MG63 (cell line): ENCODE measurements at regions not wholly inside any gene's neighbourhood (a gene's known extent, or its start where the extent isn't known, plus 50 kb on each side); places are given as distances from the start of the nearest gene placed in this dataset.

Source experiments
- DNase-seq: peaks from one replicate; pipeline ENCODE4 v3.0.0-alpha.2; 2020
- H3K27me3 ChIP-seq: fragments of 250-450 bp; sonication (Bioruptor Pico); 2 replicates; pipeline ENCODE4 v1.5.1; 2020; ENCODE audit warnings: mild to moderate bottlenecking, moderate library complexity
- H3K36me3 ChIP-seq: fragments of 250-450 bp; sonication (Bioruptor Pico); 2 replicates; pipeline ENCODE4 v1.5.1; 2020; ENCODE audit warnings: mild to moderate bottlenecking, moderate library complexity
- H3K4me3 ChIP-seq: fragments of 250-450 bp; sonication (Bioruptor Pico); 2 replicates; pipeline ENCODE4 v1.5.1; 2020; ENCODE audit warnings: mild to moderate bottlenecking, moderate library complexity
- H3K9me3 ChIP-seq: fragments of 250-450 bp; sonication (Bioruptor Pico); 2 replicates; pipeline ENCODE4 v1.5.1; 2020; ENCODE audit warnings: mild to moderate bottlenecking, moderate library complexity

GRCh38 chr2:47272031-47272864, 95.9 kb upstream of the CALM2 start:
- Histone ChIP-seq H3K9me3 (no peaks in the 10 kb centered on the region), H3K4me3 (peak overlapping the region; percentile 5; the same call in 1 of the 2 replicates), H3K36me3 (no peaks in the 10 kb centered on the region), H3K27me3 (no peaks in the 10 kb centered on the region)
- DNase-seq = peak; percentile 77

DNA sequence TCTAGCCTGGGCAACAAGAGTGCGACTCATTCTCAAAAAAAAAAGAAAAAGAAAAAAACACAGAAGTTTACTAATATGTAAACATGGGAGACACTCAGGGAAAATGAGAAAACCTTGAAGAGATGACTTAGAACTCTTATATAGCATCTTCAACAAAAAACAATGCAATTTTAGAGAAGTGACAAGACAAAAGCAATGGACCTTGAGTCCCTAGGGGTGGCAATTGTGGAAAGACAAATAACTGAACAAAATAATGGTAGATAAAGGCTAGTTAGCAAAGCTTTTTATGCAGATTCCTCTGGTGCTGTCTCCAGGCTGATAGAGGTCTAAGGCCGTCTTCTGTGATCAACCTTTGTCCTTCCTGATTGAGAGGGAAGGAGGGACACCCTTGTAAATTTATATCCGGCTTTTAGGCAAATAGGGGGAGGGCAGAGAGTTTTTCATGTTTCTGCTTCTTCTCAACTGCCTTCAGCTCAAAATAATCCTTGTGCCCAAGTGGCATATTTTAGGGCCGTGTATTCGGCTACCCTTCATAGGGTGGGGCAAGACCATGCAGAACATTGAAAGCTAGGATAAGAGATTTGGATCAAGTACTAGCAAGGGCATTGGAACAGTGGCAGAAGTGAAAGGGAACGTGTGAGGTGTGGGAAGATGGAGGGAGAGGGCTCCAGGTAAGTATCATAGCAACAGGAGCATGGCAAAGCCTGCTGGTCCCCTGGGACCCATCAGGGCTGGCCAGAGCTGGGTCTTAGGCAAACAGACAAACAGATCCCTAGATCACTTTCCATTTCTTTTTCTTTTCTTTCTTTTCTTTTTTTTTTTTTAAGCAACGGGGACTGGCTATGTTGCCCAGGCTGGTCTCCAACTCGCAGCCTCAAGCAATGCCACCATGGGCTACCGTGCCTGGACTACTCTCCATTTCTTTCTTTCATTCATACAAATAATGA, 95.0 kb upstream of the CALM2 start:
- Histone ChIP-seq H3K27me3 (no peaks in the 10 kb centered on the region), H3K9me3 (no peaks in the 10 kb centered on the region), H3K36me3 (no peaks in the 10 kb centered on the region), H3K4me3 (no peak overlapping the region)
- DNase-seq = no peak

DNA sequence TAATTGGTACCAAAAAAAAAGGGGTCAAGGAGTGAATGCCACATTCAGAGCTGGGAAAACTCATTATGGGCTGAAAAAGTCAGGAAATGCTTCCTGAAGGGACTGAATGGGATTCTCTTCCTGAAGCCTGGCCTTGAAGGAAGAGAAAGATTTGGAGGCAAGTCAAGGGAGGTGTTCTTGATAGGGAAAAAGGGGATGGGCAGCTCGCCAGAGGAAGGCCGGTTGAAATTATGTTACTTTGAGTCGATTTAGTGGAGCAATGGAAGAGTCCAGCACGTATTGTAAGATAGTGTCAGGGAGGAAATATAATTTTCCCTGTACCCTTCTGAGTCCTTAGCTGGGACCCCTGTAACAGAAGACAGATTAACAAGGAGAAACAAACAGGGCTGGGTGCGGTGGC, 94.1 kb upstream of the CALM2 start:
- H3K9me3 ChIP-seq = no peaks in the 10 kb centered on the region

GRCh38 chr2:47269316-47270232, 93.3 kb upstream of the CALM2 start:
- no peak overlapping the region for H3K4me3 ChIP-seq
- no peaks in the 10 kb centered on the region for H3K27me3 ChIP-seq
- H3K36me3 ChIP-seq = no peaks in the 10 kb centered on the region
- no peaks in the 10 kb centered on the region for H3K9me3 ChIP-seq
- peak; percentile 98 for DNase-seq

More for the DNA sequence above, 94.1 kb upstream of the CALM2 start:
- Histone ChIP-seq H3K4me3 (no peak overlapping the region), H3K27me3 (no peaks in the 10 kb centered on the region), H3K36me3 (no peaks in the 10 kb centered on the region)
- no peak for DNase-seq

GRCh38 chr2:47267711-47268086, 91.4 kb upstream of the CALM2 start:
- DNase-seq = no peak
- Histone ChIP-seq H3K9me3 (no peaks in the 10 kb centered on the region), H3K36me3 (no peaks in the 10 kb centered on the region), H3K4me3 (no peak overlapping the region), H3K27me3 (no peaks in the 10 kb centered on the region)

DNA sequence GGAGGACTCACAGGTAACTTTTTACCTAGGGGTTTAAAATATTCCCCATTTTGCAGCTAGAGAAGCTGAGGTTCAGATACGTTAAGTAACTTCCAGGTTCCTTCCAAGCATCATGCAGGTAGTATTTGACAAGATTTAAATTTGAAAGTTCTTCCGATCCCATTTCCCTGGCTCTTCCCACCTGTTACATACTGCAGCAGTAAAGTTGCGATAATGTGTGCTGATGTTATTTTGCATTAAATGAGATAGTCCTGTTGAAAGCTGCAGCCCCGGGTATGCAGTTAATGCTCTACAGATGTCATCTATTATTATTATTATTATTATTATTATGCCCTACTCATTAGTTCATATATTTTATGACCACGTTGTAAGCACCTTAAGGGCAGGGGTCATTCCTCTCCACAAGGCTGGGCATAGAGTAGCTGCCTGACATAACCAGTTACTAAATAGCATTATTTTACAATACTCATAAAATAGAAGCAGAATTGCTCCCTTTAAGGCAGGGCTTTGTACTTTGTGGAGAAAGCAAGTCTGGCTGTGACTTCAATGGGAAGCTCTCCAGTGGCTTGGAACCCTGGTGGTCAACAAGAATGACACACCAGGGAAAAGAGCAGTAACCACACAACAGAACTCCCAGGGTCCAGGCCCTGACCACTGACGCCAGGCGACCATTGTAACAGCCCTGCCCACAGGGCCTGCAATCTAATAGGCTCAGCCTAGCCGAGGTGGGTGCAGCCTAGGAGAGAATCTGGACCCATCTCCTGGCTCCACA, 90.8 kb upstream of the CALM2 start:
- H3K9me3 ChIP-seq = no peaks in the 10 kb centered on the region
- H3K4me3 ChIP-seq = no peak overlapping the region
- no peaks in the 10 kb centered on the region for H3K36me3 ChIP-seq
- DNase-seq = no peak
- no peaks in the 10 kb centered on the region for H3K27me3 ChIP-seq

- no peak for DNase-seq
- Histone ChIP-seq H3K36me3 (no peaks in the 10 kb centered on the region), H3K9me3 (no peaks in the 10 kb centered on the region), H3K4me3 (no peak overlapping the region), H3K27me3 (no peaks in the 10 kb centered on the region)
Observed at GRCh38 chr2:47265751-47266231, 89.5 kb upstream of the CALM2 start.

GRCh38 chr2:47265158-47265557, 88.8 kb upstream of the CALM2 start:
- no peaks in the 10 kb centered on the region for H3K27me3 ChIP-seq
- no peak for DNase-seq
- no peak overlapping the region for H3K4me3 ChIP-seq
- H3K36me3 ChIP-seq = no peaks in the 10 kb centered on the region
- H3K9me3 ChIP-seq = no peaks in the 10 kb centered on the region

GRCh38 chr2:47264686-47265085, 88.4 kb upstream of the CALM2 start:
- Histone ChIP-seq H3K36me3 (no peaks in the 10 kb centered on the region), H3K27me3 (no peaks in the 10 kb centered on the region), H3K9me3 (no peaks in the 10 kb centered on the region), H3K4me3 (no peak overlapping the region)
- DNase-seq = no peak

GRCh38 chr2:47264143-47264542, 87.8 kb upstream of the CALM2 start:
- DNase-seq = no peak
- Histone ChIP-seq H3K36me3 (no peaks in the 10 kb centered on the region), H3K27me3 (no peaks in the 10 kb centered on the region), H3K9me3 (no peaks in the 10 kb centered on the region), H3K4me3 (no peak overlapping the region)

DNA sequence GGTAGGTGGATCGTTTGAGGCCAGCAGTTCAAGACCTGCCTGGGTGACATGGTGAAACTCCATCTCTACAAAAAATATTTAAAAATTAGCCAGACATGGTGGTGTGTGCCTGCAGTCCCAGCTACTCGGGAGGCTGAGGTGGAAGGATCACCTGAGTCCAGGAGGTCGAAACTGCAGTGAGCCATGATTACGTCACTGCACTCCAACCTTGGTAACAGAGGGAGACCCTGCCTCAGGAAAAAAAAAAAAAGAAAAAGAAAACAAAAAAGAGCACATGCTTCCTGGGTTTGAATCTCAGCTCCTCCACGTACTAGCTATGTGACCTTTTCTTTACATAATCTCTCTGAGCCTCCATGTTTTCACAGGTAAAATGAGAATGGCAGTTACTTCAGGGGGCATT, 86.3 kb upstream of the CALM2 start:
- no peak for DNase-seq
- Histone ChIP-seq H3K36me3 (no peaks in the 10 kb centered on the region), H3K4me3 (no peak overlapping the region), H3K27me3 (no peaks in the 10 kb centered on the region), H3K9me3 (no peaks in the 10 kb centered on the region)

GRCh38 chr2:47260971-47261370, 84.7 kb upstream of the CALM2 start:
- no peak for DNase-seq
- Histone ChIP-seq H3K36me3 (no peaks in the 10 kb centered on the region), H3K4me3 (no peak overlapping the region), H3K9me3 (no peaks in the 10 kb centered on the region), H3K27me3 (no peaks in the 10 kb centered on the region)

DNA sequence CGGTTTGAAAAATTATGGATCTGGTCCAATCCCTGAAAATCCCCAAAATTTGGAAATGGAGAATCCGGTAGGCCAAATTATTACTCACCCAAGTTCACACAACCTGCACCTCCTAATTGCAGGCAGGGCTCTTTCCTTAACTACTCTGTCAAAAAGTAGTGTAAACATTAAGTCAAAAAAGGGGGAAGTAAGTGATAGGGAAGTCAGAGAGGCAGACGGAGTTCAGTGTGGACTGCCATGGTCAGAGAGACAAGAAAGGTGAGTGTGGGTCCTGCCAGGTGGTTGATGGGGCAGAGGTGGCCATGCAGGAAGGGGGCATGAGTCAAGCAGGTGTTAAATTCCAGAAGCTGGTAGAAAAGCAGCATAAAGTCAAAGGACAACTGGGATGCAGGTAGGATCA, 83.5 kb upstream of the CALM2 start:
- H3K9me3 ChIP-seq = no peaks in the 10 kb centered on the region
- DNase-seq = no peak
- H3K36me3 ChIP-seq = no peaks in the 10 kb centered on the region
- H3K27me3 ChIP-seq = no peaks in the 10 kb centered on the region
- H3K4me3 ChIP-seq = no peak overlapping the region

DNA sequence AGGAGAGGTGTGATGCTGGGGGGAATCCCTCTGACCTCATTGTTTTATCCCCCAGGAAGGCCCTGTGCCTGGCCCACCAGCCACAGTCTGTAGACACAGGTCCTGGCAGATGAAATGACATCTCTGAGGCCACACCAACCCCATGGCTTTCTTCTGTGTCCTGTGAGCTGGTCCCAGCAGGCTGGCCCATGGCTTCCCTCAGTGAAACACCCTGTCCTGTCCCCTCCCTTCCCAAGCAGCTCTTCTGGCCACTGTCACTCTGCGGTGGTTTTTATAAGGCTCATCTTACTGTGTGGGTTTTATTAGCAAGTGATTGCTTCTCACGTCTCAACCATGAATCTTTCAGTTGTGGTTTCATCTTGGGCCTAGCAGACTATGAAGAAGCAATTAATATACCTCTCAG, 81.6 kb upstream of the CALM2 start:
- Histone ChIP-seq H3K27me3 (no peaks in the 10 kb centered on the region), H3K36me3 (no peaks in the 10 kb centered on the region), H3K4me3 (no peak overlapping the region), H3K9me3 (no peaks in the 10 kb centered on the region)
- DNase-seq = no peak

DNA sequence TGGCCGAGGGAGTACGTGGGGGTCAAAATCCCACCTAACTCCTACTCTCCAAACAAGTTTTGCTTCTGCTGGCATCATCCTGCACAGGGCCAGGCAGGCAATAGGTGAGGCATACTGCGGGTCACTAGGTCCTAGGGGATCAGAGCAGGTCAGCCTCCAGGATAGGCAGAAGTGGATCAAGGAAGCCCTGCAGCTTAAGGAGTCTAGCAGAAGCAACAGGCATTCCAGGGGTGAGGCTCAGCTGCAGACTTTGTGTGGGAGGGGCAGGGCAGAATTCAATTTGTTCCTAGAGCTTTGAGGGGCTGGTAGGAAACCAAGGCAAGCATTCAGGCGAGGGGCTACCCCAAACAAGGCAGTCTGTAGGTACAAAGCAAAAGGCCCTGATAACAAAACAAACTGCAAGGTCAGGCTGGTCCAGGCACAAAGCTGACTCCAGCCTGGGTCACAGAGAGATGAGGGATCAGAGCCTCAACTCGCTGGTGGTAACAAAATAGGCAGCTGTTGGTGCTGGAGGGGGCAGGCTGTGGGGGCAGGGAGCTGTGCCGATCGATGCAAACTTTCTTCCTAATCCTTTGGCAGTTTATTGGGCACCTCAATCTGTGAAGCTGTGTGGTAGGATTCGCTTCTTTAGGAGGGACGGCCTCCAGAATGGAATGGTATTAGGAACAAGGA, 80.2 kb upstream of the CALM2 start:
- no peaks in the 10 kb centered on the region for H3K9me3 ChIP-seq
- H3K27me3 ChIP-seq = no peaks in the 10 kb centered on the region
- DNase-seq = no peak
- H3K36me3 ChIP-seq = no peaks in the 10 kb centered on the region
- no peak overlapping the region for H3K4me3 ChIP-seq
